IMR-90 (cell line): ENCODE measurements at regions not wholly inside any gene's neighbourhood (a gene's known extent, or its start where the extent isn't known, plus 50 kb on each side); places are given as distances from the start of the nearest gene placed in this dataset.

ENCODE experiments used
- ATAC-seq: fragments of 200-7000 bp; cut with Tn5 transposase; 2 replicates; pipeline ENCODE4 v1.9.1; 2020; ENCODE audit warnings: low read depth, mild to moderate bottlenecking, moderate library complexity
- BruUV-seq: library from RNA; stranded (reverse); fragments of 400-500 nt; replicated peaks from 2 replicates; lab custom pipeline; 2021; lab: Mats Ljungman, UMichigan
- CTCF ChIA-PET: fragments of 300-600 bp; formaldehyde crosslinking; extraction: SDS; loops from one replicate; lab custom pipeline; 2021; ENCODE audit warnings: antibody characterized with exemption; lab: Yijun Ruan, JAX
- POLR2A ChIA-PET: fragments of 300-600 bp; sonication (Branson Sonifier 250); formaldehyde crosslinking; loops from one replicate; lab custom pipeline; 2022; ENCODE audit warnings: antibody characterized with exemption; ENCODE audit not compliant: unreplicated experiment; lab: Charles Lee
- DNase-seq: peaks from one replicate; pipeline ENCODE4 v3.0.0; 2013
- H2AFZ ChIP-seq: replicated peaks from 2 replicates; pipeline ENCODE3; 2013; ENCODE audit warnings: low read length, mild to moderate bottlenecking; ENCODE audit not compliant: poor library complexity
- H2AK5ac ChIP-seq: 2 replicates; pipeline ENCODE4 v1.6.1; 2013; ENCODE audit warnings: low read depth, low read length, inconsistent platforms
- H2AK9ac ChIP-seq: replicated peaks from 2 replicates; pipeline ENCODE3; 2013; ENCODE audit warnings: mild to moderate bottlenecking, low read depth, low read length, moderate library complexity; ENCODE audit not compliant: poor library complexity
- H2BK120ac ChIP-seq: 2 replicates; pipeline ENCODE4 v1.6.1; 2013; ENCODE audit warnings: low read depth, low read length, inconsistent platforms
- H2BK15ac ChIP-seq: 3 replicates; pipeline ENCODE4 v1.6.1; 2013; ENCODE audit warnings: low read depth, low read length, inconsistent platforms
- H2BK20ac ChIP-seq: 2 replicates; pipeline ENCODE4 v1.6.1; 2013; ENCODE audit warnings: low read depth, mild to moderate bottlenecking, inconsistent platforms, low read length, moderate library complexity
- H2BK5ac ChIP-seq: 2 replicates; pipeline ENCODE4 v1.6.1; 2013; ENCODE audit warnings: mild to moderate bottlenecking, low read depth, low read length, inconsistent platforms; ENCODE audit not compliant: poor library complexity, severe bottlenecking
- H3K14ac ChIP-seq: replicated peaks from 2 replicates; pipeline ENCODE4 v1.6.1; 2013; ENCODE audit warnings: low read depth, low read length, inconsistent platforms
- H3K18ac ChIP-seq: 2 replicates; pipeline ENCODE4 v1.6.1; 2013; ENCODE audit warnings: low read depth, low read length, control low read depth
- H3K23ac ChIP-seq: 2 replicates; pipeline ENCODE4 v1.6.1; 2013; ENCODE audit warnings: low read depth, low read length, inconsistent platforms
- H3K27ac ChIP-seq: 2 replicates; pipeline ENCODE4 v1.5.1; 2013; ENCODE audit warnings: mild to moderate bottlenecking, control low read depth, low read length; ENCODE audit not compliant: insufficient read depth
- H3K27me3 ChIP-seq: 2 replicates; pipeline ENCODE4 v1.6.1; 2013; ENCODE audit warnings: low read length; ENCODE audit not compliant: control insufficient read depth, insufficient read depth
- H3K36me3 ChIP-seq: 2 replicates; pipeline ENCODE4 v1.6.1; 2013; ENCODE audit warnings: low read length, mixed read lengths; ENCODE audit not compliant: control insufficient read depth, insufficient read depth
- H3K4ac ChIP-seq: 2 replicates; pipeline ENCODE4 v1.6.1; 2013; ENCODE audit warnings: low read depth, low read length, inconsistent platforms
- H3K4me1 ChIP-seq: 2 replicates; pipeline ENCODE4 v1.6.1; 2013; ENCODE audit warnings: low read length, mixed read lengths; ENCODE audit not compliant: control insufficient read depth, insufficient read depth
- H3K4me2 ChIP-seq: 2 replicates; pipeline ENCODE4 v1.6.1; 2013; ENCODE audit warnings: low read depth, mild to moderate bottlenecking, control low read depth, low read length, moderate library complexity
- H3K4me3 ChIP-seq: 2 replicates; pipeline ENCODE4 v1.5.1; 2013; ENCODE audit warnings: low read depth, mild to moderate bottlenecking, control low read depth, low read length, moderate library complexity; ENCODE audit not compliant: insufficient read depth
- H3K56ac ChIP-seq: 2 replicates; pipeline ENCODE4 v1.6.1; 2013; ENCODE audit warnings: low read length, inconsistent platforms; ENCODE audit not compliant: insufficient read depth; ENCODE audit errors: extremely low read depth
- H3K79me1 ChIP-seq, 2 experiments: 2 replicates each; pipeline ENCODE4 v1.6.1; 2013; ENCODE audit warnings: low read length in 2 of 2, inconsistent platforms in 1 of 2, low read depth in 1 of 2
- H3K9ac ChIP-seq: 2 replicates; pipeline ENCODE4 v1.6.1; 2013; ENCODE audit warnings: low read depth, low read length, control low read depth
- H3K9me1 ChIP-seq: 2 replicates; pipeline ENCODE4 v1.6.1; 2013; ENCODE audit warnings: low read length, inconsistent platforms; ENCODE audit not compliant: insufficient read depth
- H3K9me3 ChIP-seq: 2 replicates; pipeline ENCODE4 v1.6.1; 2013; ENCODE audit warnings: low read length; ENCODE audit not compliant: control insufficient read depth, insufficient read depth
- H4K20me1 ChIP-seq: 2 replicates; pipeline ENCODE4 v1.6.1; 2013; ENCODE audit warnings: low read length, inconsistent platforms; ENCODE audit not compliant: insufficient read depth
- H4K5ac ChIP-seq: 2 replicates; pipeline ENCODE4 v1.6.1; 2013; ENCODE audit warnings: mild to moderate bottlenecking, low read depth, low read length, control low read depth
- H4K8ac ChIP-seq, 2 experiments: 2 replicates each; pipeline ENCODE4 v1.6.1; 2013; ENCODE audit warnings: low read depth in 2 of 2, low read length in 2 of 2, control low read depth in 1 of 2, inconsistent platforms in 1 of 2
- H4K91ac ChIP-seq: 2 replicates; pipeline ENCODE4 v1.6.1; 2013; ENCODE audit warnings: low read depth, low read length, inconsistent platforms; ENCODE audit not compliant: insufficient read depth
- BHLHE40 ChIP-seq: fragments of 150-350 bp; IDR thresholded peaks from 2 replicates; pipeline ENCODE4 v1.6.1; 2016; ENCODE audit warnings: mild to moderate bottlenecking, low read depth, low read length
- CEBPB ChIP-seq: IDR thresholded peaks from 2 replicates; pipeline ENCODE4 v1.6.1; 2012; ENCODE audit warnings: low read depth, low read length, improper control_type of control experiment
- CHD1 ChIP-seq: IDR thresholded peaks from 2 replicates; pipeline ENCODE4 v1.6.1; 2012; ENCODE audit warnings: low read depth, low read length, improper control_type of control experiment
- CTCF ChIP-seq: conservative IDR thresholded peaks from 2 replicates; pipeline ENCODE4 v1.5.1; 2012; ENCODE audit warnings: mild to moderate bottlenecking, low read depth, low read length, improper control_type of control experiment
- FOS ChIP-seq: fragments of 150-350 bp; IDR thresholded peaks from 2 replicates; pipeline ENCODE4 v1.6.1; 2016; ENCODE audit warnings: low read depth, low read length
- MAFK ChIP-seq: IDR thresholded peaks from 2 replicates; pipeline ENCODE4 v1.6.1; 2012; ENCODE audit warnings: low read depth, low read length, improper control_type of control experiment
- MAZ ChIP-seq: IDR thresholded peaks from 2 replicates; pipeline ENCODE4 v1.6.1; 2012; ENCODE audit warnings: low read depth, mild to moderate bottlenecking, low read length, improper control_type of control experiment, moderate library complexity, borderline replicate concordance
- MXI1 ChIP-seq: IDR thresholded peaks from 2 replicates; pipeline ENCODE4 v1.6.1; 2012; ENCODE audit warnings: low read depth, mild to moderate bottlenecking, low read length, moderate library complexity, borderline replicate concordance
- NFE2L2 ChIP-seq: fragments of 150-350 bp; IDR thresholded peaks from 2 replicates; pipeline ENCODE4 v1.6.1; 2016; ENCODE audit warnings: low read depth, mild to moderate bottlenecking, low read length
- POLR2A ChIP-seq: IDR thresholded peaks from 2 replicates; pipeline ENCODE4 v1.6.1; 2012; ENCODE audit warnings: mild to moderate bottlenecking, low read depth, low read length
- RAD21 ChIP-seq: IDR thresholded peaks from 2 replicates; pipeline ENCODE4 v1.6.1; 2012; ENCODE audit warnings: low read length, improper control_type of control experiment
- RCOR1 ChIP-seq: IDR thresholded peaks from 2 replicates; pipeline ENCODE4 v1.6.1; 2012; ENCODE audit warnings: mild to moderate bottlenecking, low read length, improper control_type of control experiment; ENCODE audit not compliant: insufficient replicate concordance
- RFX5 ChIP-seq: IDR thresholded peaks from 2 replicates; pipeline ENCODE4 v1.8.0; 2012; ENCODE audit warnings: low read depth, mild to moderate bottlenecking, low read length, moderate library complexity
- SMC3 ChIP-seq: fragments of 150-350 bp; IDR thresholded peaks from 2 replicates; pipeline ENCODE4 v1.6.1; 2016; ENCODE audit warnings: low read depth, mild to moderate bottlenecking, antibody characterized with exemption, low read length, moderate library complexity
- WGBS, 2 experiments: methylation state at CpG; one replicate each; pipeline versions ENCODE4 v1.1.5 to v1.1.7; 2013; ENCODE audit warnings: missing lambda C conversion rate in 2 of 2; ENCODE audit not compliant: insufficient read length in 1 of 2; ENCODE audit errors: extremely low coverage in 2 of 2; 5-methylcytosine and 5-hydroxymethylcytosine counted together
- dilution Hi-C: fragments of 300-500 bp; cut with HindIII; formaldehyde crosslinking; loops from one replicate; pipeline ENCODE4 v1.14.3; 2018; ENCODE audit warnings: low sequenced_read_pairs; ENCODE audit not compliant: unreplicated experiment
- in situ Hi-C: fragments of 300-500 bp; cut with MboI; formaldehyde crosslinking; loops from 3 replicates; pipeline ENCODE4 v1.14.3; 2019; ENCODE audit warnings: low sequenced_read_pairs, inconsistent platforms, mixed read lengths
- intact Hi-C: fragments of 100-400 bp; cut with micrococcal nuclease; formaldehyde crosslinking; loops from 2 replicates; pipeline ENCODE4 v1.10.0; 2022
- TF ChIP-seq, protein P1 (sequence below): fragments of 150-350 bp; IDR thresholded peaks from 2 replicates; pipeline ENCODE4 v1.6.1; 2016; ENCODE audit warnings: low read depth, mild to moderate bottlenecking, low read length, moderate library complexity, borderline replicate concordance
- TF ChIP-seq, protein P2 (sequence below): fragments of 150-350 bp; IDR thresholded peaks from 2 replicates; pipeline ENCODE4 v1.6.1; 2017; ENCODE audit warnings: mild to moderate bottlenecking, antibody characterized with exemption, low read length, low read depth

DNA sequence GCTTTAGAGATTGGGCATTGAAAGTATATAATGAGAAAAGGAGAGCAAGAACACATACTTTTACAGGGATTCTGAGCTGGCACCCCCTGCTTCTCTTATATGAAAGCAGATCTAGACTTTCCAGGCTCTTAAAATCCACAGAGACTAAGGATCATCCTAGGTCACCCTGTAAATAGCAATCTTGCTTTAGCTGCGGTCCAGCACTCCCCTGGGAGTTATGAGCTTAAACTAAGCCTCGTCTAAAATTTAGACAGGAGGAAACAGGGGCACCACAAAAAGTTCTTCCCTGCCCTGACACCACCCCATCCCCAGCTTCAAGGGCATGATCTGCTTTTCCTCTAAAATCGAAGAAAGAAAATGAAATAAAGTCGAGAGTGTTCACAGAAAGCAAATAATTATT lies 143.3 kb upstream of the KCNIP4 start:
- Histone ChIP-seq H3K14ac (no peak overlapping the region), H2AK5ac (no peak overlapping the region), H2BK120ac (no peak overlapping the region), H3K27ac (no peak overlapping the region), H3K4me2 (no peak overlapping the region), H2AFZ (no peak overlapping the region), H3K9me1 (no peaks in the 10 kb centered on the region), H3K56ac (no peak overlapping the region), H3K36me3 (no peaks in the 10 kb centered on the region), H2BK5ac (no peak overlapping the region), H2BK15ac (no peak overlapping the region), H4K8ac (no peak overlapping the region), H4K5ac (no peak overlapping the region), H3K4me3 (no peak overlapping the region), H3K23ac (no peak overlapping the region), H3K27me3 (no peaks in the 10 kb centered on the region), H3K4ac (no peak overlapping the region), H3K9me3 (peaks cover 2% of the 10 kb centered on the region; the same call in 1 of the 2 replicates), H3K79me1 (no peaks in the 10 kb centered on the region), H3K4me1 (no peaks in the 10 kb centered on the region), H4K91ac (no peak overlapping the region), H3K9ac (no peak overlapping the region), H2BK20ac (no peak overlapping the region), H3K18ac (no peak overlapping the region), H2AK9ac (no peak overlapping the region), H4K20me1 (no peaks in the 10 kb centered on the region)
- ChIA-PET CTCF (no interaction called here), POLR2A (no interaction called here)
- in situ Hi-C loops = no loop called here
- TF ChIP-seq BHLHE40 = no peak
- no peak for TF ChIP-seq MAZ
- TF ChIP-seq, protein P1, sequence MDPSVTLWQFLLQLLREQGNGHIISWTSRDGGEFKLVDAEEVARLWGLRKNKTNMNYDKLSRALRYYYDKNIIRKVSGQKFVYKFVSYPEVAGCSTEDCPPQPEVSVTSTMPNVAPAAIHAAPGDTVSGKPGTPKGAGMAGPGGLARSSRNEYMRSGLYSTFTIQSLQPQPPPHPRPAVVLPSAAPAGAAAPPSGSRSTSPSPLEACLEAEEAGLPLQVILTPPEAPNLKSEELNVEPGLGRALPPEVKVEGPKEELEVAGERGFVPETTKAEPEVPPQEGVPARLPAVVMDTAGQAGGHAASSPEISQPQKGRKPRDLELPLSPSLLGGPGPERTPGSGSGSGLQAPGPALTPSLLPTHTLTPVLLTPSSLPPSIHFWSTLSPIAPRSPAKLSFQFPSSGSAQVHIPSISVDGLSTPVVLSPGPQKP = no peak
- no peak for TF ChIP-seq FOS
- no peak for TF ChIP-seq CHD1
- TF ChIP-seq MAFK = no peak
- TF ChIP-seq RCOR1 = no peak
- TF ChIP-seq NFE2L2 = no peak
- TF ChIP-seq CEBPB = no peak
- TF ChIP-seq, protein P2, sequence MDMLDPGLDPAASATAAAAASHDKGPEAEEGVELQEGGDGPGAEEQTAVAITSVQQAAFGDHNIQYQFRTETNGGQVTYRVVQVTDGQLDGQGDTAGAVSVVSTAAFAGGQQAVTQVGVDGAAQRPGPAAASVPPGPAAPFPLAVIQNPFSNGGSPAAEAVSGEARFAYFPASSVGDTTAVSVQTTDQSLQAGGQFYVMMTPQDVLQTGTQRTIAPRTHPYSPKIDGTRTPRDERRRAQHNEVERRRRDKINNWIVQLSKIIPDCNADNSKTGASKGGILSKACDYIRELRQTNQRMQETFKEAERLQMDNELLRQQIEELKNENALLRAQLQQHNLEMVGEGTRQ = no peak
- no peak for TF ChIP-seq MXI1
- TF ChIP-seq CTCF = no peak
- TF ChIP-seq RFX5 = no peak
- TF ChIP-seq RAD21 = no peak
- TF ChIP-seq POLR2A = no peak
- TF ChIP-seq SMC3 = no peak
- no CpG with 5 or more reads among the region's 4 CpGs for WGBS, 2 experiments
- no TSS peak for BruUV-seq
- intact Hi-C loops = no loop called here
- ATAC-seq (no peak), DNase-seq (no peak)
- dilution Hi-C loops = no loop called here
